ENCODE measurements at regions not wholly inside any gene's neighbourhood (a gene's known extent, or its start where the extent isn't known, plus 50 kb on each side); places are given as distances from the start of the nearest gene placed in this dataset.

DNA sequence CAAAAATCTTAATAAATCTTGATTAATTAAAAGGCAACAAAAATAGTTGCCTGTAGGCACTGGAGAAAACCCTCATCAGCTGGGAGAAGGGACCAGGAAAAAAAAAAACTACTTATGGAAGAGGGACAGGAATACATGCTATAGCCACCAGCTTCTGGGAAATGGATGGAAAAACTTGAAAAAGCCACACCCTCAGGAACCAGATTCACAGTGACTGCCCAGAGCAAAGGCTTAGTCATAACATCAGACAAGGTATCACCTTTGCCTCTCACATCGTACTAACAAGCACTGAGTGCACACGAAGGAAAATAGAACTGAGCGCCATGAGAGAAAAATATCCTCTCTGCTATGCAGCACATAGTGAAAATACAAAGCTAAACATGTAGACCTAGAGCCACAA is 116.9 kb upstream of the GYPC start:
- POLR2A ChIA-PET: no interaction called here
- H3K27me3 Mint-ChIP-seq: peaks cover 1 to 20% (median 7%) of the 10 kb centered on the region in 5 donors
- no peak overlapping the region for H3K4me3 Mint-ChIP-seq
- H3K4me1 Mint-ChIP-seq: peaks cover 5 to 7% (median 6%) of the 10 kb centered on the region in 4 donors
- peaks cover 0 to 27% (median 6%) of the 10 kb centered on the region in 3 donors for H3K36me3 Mint-ChIP-seq
- ATAC-seq (no peak), DNase-seq (no peak)
- H3K9me3 Mint-ChIP-seq: peaks cover 0 to 39% (median 22%) of the 10 kb centered on the region in 9 donors
- H3K27ac Mint-ChIP-seq: no peak overlapping the region

DNA sequence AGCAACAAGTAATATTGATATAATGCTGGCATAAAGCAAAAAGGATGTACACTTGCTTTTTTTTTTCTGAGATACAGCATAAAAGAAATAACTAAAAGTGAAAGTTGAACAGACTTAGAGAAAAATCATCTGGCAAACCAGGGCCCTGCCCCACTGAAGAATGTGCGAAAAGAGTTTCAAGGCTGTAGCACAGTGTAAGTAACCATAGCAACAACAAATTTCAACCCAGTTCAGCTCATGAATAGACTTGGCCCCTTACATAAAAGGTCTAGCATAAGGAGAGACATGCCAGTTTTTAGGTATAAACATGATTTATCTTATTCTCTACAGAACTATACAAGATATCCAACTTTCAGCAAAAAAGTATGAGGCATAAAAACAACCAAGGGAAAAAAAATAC is 113.7 kb upstream of the GYPC start:
- no peak for DNase-seq
- peaks cover 0 to 39% (median 22%) of the 10 kb centered on the region in 9 donors for H3K9me3 Mint-ChIP-seq
- POLR2A ChIA-PET: no interaction called here
- H3K27ac Mint-ChIP-seq: no peak overlapping the region
- no peaks in the 10 kb centered on the region for H3K4me1 Mint-ChIP-seq
- peaks cover 0 to 27% (median 2%) of the 10 kb centered on the region in 3 donors for H3K36me3 Mint-ChIP-seq
- peaks cover 0 to 3% (median 0%) of the 10 kb centered on the region in 5 donors for H3K27me3 Mint-ChIP-seq
- ATAC-seq: no peak
- H3K4me3 Mint-ChIP-seq: no peak overlapping the region

DNA sequence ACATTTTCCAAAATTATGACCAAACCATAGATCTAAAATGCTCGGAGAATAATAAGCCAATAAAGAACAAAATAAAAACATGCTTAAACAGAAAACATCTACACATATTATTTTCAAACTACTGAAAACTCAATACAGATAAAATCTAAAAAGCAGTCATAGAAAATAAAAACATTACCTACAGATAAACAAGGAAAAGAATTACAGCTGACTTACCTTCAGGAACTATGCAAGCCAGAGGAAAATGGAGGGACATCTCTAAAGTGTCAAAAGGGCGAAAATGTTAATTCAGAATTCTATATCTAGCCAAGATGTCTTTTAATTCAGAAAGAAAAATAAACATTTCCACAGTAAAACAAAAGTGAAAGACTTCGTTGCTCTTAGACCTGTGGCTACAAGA is 112.9 kb upstream of the GYPC start:
- peaks cover 0 to 27% (median 4%) of the 10 kb centered on the region in 3 donors for H3K36me3 Mint-ChIP-seq
- H3K9me3 Mint-ChIP-seq: peaks cover 0 to 39% (median 22%) of the 10 kb centered on the region in 9 donors
- no peak for ATAC-seq

DNA sequence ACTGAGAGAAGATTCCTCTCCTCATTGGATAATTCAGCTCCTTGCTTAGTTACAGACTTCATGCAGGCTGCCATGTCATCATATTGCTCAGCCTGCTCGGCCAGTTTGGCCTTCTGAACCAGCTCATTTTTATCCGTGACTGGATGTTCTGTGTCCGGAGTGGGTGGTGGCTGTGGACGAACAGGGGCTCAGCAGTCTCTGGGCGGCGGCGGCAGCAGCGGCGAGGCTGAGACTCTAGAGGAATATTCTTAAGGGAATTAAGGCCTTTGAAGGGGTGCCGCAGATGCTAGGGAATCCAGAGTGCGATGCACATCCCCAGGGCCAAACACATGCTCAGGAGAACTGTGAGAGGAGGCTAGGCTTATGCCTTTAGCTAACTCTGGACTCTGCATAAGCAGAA is 97.9 kb upstream of the GYPC start:
- DNase-seq: no peak
- no peak for ATAC-seq
- Mint-ChIP-seq H3K27me3 (peaks cover 0 to 4% (median 0%) of the 10 kb centered on the region in 5 donors), H3K36me3 (peaks cover 0 to 9% (median 5%) of the 10 kb centered on the region in 3 donors), H3K27ac (no peak overlapping the region), H3K4me1 (no peaks in the 10 kb centered on the region), H3K9me3 (peaks cover 0 to 16% (median 2%) of the 10 kb centered on the region in 9 donors), H3K4me3 (no peak overlapping the region)
- POLR2A ChIA-PET: no interaction called here

More for the DNA sequence above, 112.9 kb upstream of the GYPC start:
- Mint-ChIP-seq H3K4me3 (no peak overlapping the region), H3K4me1 (no peaks in the 10 kb centered on the region), H3K27ac (no peak overlapping the region), H3K27me3 (peaks cover 0 to 3% (median 0%) of the 10 kb centered on the region in 5 donors)
- DNase-seq: no peak
- POLR2A ChIA-PET: no interaction called here

DNA sequence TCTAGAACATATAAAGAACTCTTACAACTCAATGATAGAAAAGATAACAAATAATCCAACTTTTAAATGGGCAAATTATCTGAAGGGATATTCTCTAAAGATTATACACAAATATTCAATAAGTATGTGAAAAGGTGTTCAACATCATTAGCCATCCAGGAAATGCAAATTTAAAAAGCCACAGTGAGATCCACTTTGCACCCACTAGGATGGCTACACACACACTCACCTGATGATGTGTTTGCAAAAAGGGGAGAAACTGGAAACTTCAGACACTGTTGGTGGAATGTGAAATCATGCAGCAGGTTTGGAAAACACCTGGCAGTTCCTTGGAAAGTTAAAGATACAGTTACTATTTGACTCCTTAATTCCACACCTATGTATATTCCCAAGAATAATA is 87.2 kb upstream of the GYPC start:
- Mint-ChIP-seq H3K36me3 (no peaks in the 10 kb centered on the region), H3K4me3 (no peak overlapping the region), H3K27me3 (no peaks in the 10 kb centered on the region), H3K9me3 (peaks cover 0 to 5% (median 0%) of the 10 kb centered on the region in 9 donors), H3K27ac (no peak overlapping the region), H3K4me1 (no peaks in the 10 kb centered on the region)
- no peak for DNase-seq
- ATAC-seq: no peak
- POLR2A ChIA-PET: no interaction called here

DNA sequence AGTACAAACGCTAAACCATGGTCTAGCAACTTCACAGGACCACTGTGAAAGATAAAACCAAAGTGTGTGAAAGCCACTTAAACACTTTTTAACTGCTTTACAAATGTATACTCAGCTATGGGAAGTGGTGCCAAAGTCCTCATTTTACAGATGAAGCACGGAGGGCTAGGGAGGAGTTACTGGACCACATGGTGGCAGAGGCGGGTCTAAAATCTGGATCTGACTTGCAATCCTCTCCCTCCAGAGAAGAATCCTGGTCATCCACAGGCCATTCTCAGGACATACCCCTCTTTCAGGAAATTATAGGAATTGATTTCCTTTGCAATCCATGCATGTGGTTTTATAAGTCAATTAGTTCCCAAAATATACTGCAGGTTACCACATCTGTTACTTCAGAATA is 84.6 kb upstream of the GYPC start:
- POLR2A ChIA-PET: no interaction called here
- no peak overlapping the region for H3K4me3 Mint-ChIP-seq

DNA sequence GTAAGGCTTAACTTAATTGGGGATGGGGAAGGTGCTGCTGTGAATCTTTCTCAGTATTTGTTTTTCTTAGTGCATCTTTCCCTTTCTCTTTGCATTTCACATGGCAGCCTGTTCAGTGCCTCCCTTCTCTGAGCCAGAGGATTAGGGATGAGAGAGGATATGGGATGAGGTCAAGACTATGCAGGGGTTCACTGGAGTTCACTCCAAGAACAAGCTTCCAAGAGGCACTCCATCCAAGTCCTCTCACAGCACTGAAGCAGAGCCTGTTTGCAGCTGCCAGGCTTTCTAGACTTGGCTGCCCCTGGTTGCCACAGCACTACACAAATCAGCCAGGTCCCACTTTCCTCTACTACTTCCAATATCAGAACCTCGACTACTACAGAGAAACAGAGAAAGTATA is 80.3 kb upstream of the GYPC start:
- Mint-ChIP-seq H3K27ac (no peak overlapping the region), H3K4me1 (no peaks in the 10 kb centered on the region), H3K9me3 (no peaks in the 10 kb centered on the region), H3K27me3 (peaks cover 0 to 8% (median 2%) of the 10 kb centered on the region in 5 donors), H3K4me3 (no peak overlapping the region), H3K36me3 (no peaks in the 10 kb centered on the region)
- DNase-seq (no peak), ATAC-seq (no peak)
- POLR2A ChIA-PET: no interaction called here

More for the DNA sequence above, 84.6 kb upstream of the GYPC start:
- H3K36me3 Mint-ChIP-seq: no peaks in the 10 kb centered on the region
- H3K27me3 Mint-ChIP-seq: peaks cover 0 to 4% (median 2%) of the 10 kb centered on the region in 5 donors
- no peak overlapping the region for H3K27ac Mint-ChIP-seq
- no peaks in the 10 kb centered on the region for H3K9me3 Mint-ChIP-seq
- ATAC-seq: no peak
- DNase-seq: no peak
- no peaks in the 10 kb centered on the region for H3K4me1 Mint-ChIP-seq

DNA sequence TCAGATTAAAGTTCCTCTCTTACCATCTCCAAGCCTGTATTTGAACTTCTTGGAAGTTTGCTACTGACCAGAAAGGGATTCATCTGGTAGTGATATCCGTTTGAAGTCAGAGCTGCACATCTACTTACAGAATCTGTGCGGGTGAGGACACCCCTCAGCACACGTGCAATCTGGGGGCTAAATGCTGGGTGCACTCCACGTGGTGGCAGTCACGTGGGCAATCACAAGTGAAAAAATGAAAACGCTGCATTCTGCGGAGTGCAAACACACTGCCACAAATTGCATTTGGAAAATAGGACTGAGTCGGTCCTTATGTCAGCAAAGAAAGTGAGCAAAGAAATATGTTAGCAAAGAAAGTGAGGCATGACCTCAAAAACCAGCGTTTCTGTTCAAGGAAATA is 76.1 kb upstream of the GYPC start:
- ATAC-seq (no peak), DNase-seq (no peak)
- no peaks in the 10 kb centered on the region for H3K9me3 Mint-ChIP-seq
- H3K4me3 Mint-ChIP-seq: no peak overlapping the region
- peaks cover 0 to 8% (median under 1%) of the 10 kb centered on the region in 5 donors for H3K27me3 Mint-ChIP-seq
- POLR2A ChIA-PET: no interaction called here
- peaks cover 0 to 2% (median 0%) of the 10 kb centered on the region in 4 donors for H3K4me1 Mint-ChIP-seq
- H3K27ac Mint-ChIP-seq: no peak overlapping the region
- no peaks in the 10 kb centered on the region for H3K36me3 Mint-ChIP-seq

DNA sequence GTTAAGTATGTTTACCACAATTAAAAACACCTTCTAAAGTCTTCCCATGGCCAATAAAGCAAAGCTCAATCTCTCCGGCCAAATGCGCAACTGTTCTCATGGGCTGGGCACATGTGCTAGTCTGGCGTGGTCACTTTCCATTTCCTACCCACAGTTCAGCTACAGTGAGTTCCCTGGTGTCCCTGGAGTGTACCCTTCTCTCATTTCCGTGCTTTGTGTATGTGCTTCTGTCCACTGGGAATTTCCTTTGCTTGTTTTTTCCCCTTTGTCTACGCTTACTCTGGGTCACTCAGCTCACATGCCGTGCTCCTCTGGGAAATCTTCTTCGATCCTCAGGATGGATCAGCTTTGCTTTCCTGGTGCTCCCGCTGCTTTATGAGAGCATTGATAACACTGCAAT is 69.6 kb upstream of the GYPC start:
- H3K27ac Mint-ChIP-seq: no peak overlapping the region
- no peak overlapping the region for H3K4me3 Mint-ChIP-seq
- H3K27me3 Mint-ChIP-seq: peaks cover 0 to 8% (median 3%) of the 10 kb centered on the region in 5 donors
- no peaks in the 10 kb centered on the region for H3K9me3 Mint-ChIP-seq
- no peaks in the 10 kb centered on the region for H3K36me3 Mint-ChIP-seq
- DNase-seq: no peak
- peaks cover 0 to 2% (median 0%) of the 10 kb centered on the region in 4 donors for H3K4me1 Mint-ChIP-seq
- POLR2A ChIA-PET: no interaction called here
- no peak for ATAC-seq

DNA sequence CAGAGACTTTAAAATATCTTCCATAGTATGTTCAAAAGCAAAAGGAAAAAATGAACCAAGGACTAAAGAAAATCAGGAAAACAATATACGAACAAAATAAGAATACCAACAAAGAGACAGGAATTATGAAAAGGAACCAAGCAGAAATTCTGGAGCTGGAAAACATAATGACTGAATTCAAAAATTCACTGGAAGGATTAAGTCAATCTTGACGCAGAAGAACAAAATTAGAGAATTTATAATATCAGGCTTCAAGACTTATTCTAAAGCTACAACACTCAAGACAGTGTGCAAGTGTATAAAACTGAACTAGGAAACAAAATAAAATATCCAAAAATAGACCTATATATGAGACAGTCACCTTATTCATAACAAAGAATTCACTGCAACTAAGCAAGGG is 56.9 kb upstream of the GYPC start:
- Mint-ChIP-seq H3K27ac (no peak overlapping the region), H3K36me3 (peaks cover 0 to 34% (median 32%) of the 10 kb centered on the region in 3 donors), H3K4me1 (no peaks in the 10 kb centered on the region), H3K27me3 (peaks cover 0 to 1% (median 0%) of the 10 kb centered on the region in 5 donors), H3K9me3 (peaks cover 15 to 47% (median 38%) of the 10 kb centered on the region in 9 donors), H3K4me3 (no peak overlapping the region)
- DNase-seq: no peak
- POLR2A ChIA-PET: no interaction called here
- no peak for ATAC-seq

DNA sequence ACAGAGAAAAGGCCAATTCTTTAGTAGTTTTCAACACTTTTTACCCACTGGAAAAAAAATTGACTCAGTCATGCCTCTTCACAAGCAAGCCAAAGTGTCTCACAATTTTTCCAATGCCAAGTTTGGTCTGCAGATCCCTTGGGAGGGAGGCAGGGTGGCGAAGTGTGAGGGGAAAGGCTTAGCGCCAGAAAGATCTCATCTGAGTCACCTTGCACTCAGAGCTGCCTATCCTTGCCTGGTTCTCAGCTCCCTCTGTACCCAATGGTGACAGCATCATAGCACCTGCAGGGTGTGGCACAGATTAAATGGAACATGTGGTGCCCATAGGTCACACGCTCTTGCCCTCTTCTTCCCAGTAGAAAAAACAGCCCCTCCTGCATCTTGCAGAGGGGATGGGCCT is 55.2 kb upstream of the GYPC start:
- no peak for ATAC-seq
- H3K9me3 Mint-ChIP-seq: peaks cover 18 to 64% (median 54%) of the 10 kb centered on the region in 9 donors
- peaks cover 0 to 4% (median 0%) of the 10 kb centered on the region in 5 donors for H3K27me3 Mint-ChIP-seq
- H3K27ac Mint-ChIP-seq: no peak overlapping the region
- peaks cover 0 to 47% (median 44%) of the 10 kb centered on the region in 3 donors for H3K36me3 Mint-ChIP-seq
- H3K4me1 Mint-ChIP-seq: no peaks in the 10 kb centered on the region
- POLR2A ChIA-PET: no interaction called here
- no peak for DNase-seq
- H3K4me3 Mint-ChIP-seq: no peak overlapping the region

DNA sequence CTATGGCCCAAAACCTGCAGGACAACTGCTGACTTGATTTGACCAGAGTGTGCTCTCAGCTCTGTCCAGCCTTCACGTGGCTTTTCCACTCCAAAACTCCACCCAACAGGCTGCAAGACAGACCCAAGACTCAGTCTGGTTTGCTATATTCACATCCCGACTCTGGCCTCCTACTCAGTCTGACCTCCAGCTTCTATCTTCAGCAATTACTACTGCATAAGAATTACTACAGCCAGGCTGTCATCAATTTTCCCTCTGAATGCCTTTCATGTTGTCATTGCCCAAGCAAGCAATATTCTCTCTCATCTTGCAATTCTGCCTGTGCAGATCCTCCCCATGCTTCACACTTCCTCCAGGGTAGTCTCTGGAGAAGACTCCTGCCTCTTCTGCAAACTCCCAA is 53.6 kb upstream of the GYPC start:
- peaks cover 18 to 77% (median 54%) of the 10 kb centered on the region in 9 donors for H3K9me3 Mint-ChIP-seq
- H3K27ac Mint-ChIP-seq: no peak overlapping the region
- H3K36me3 Mint-ChIP-seq: peaks cover 0 to 47% (median 46%) of the 10 kb centered on the region in 3 donors
- ATAC-seq (no peak), DNase-seq (no peak)
- peaks cover 0 to 4% (median 0%) of the 10 kb centered on the region in 5 donors for H3K27me3 Mint-ChIP-seq
- no peak overlapping the region for H3K4me3 Mint-ChIP-seq
- no peaks in the 10 kb centered on the region for H3K4me1 Mint-ChIP-seq
- POLR2A ChIA-PET: no interaction called here

Data from naive thymus-derived CD8-positive, alpha-beta T cell (primary cell).